Right lobe of liver (tissue), 6 donors: ENCODE measurements at regions not wholly inside any gene's neighbourhood (a gene's known extent, or its start where the extent isn't known, plus 50 kb on each side); places are given as distances from the start of the nearest gene placed in this dataset.

ENCODE experiments used
- ATAC-seq, 4 donors: fragments of 200-7000 bp; cut with Tn5 transposase; one replicate each; pipeline ENCODE4 v1.9.1; 2020; ENCODE audit warnings: mild to moderate bottlenecking in 4 of 4, moderate library complexity in 4 of 4
- DNase-seq, 3 donors: peaks; one replicate each; pipeline ENCODE4 v3.0.0-alpha.2; 2020
- H3K27ac ChIP-seq, 3 donors: fragments of 200-600 bp; one replicate each; pipeline ENCODE4 v1.8.0; 2022
- H3K27me3 ChIP-seq, 2 donors: fragments of 200-600 bp; one replicate each; pipeline ENCODE4 v1.8.0; 2022
- H3K36me3 ChIP-seq, 4 donors: fragments of 200-600 bp; sonication (generic) in 1 of 4; one replicate each; pipeline versions ENCODE4 v1.5.1 to v1.8.0; 2017 to 2022; ENCODE audit warnings: control low read depth in 1 of 4
- H3K4me1 ChIP-seq, 4 donors: fragments of 200-600 bp; sonication (generic) in 1 of 4; one replicate each; pipeline versions ENCODE4 v1.5.1 to v1.8.0; 2017 to 2022; ENCODE audit warnings: control low read depth in 1 of 4
- H3K4me3 ChIP-seq, 3 donors: fragments of 200-600 bp; one replicate each; pipeline ENCODE4 v1.8.0; 2022
- H3K9me3 ChIP-seq, 4 donors: fragments of 200-600 bp; sonication (generic) in 1 of 4; one replicate each; pipeline versions ENCODE4 v1.5.1 to v1.8.0; 2017 to 2022; ENCODE audit warnings: control low read depth in 1 of 4
- POLR2A ChIP-seq: fragments of 450-650 bp; IDR thresholded peaks from one replicate; pipeline ENCODE4 v1.6.1; 2017; ENCODE audit warnings: antibody characterized with exemption, mild to moderate bottlenecking
- WGBS: methylation state at CpG from one replicate; pipeline ENCODE4 v1.1.6; 2018; ENCODE audit warnings: low coverage, low lambda C conversion rate; ENCODE audit not compliant: insufficient coverage; ENCODE audit errors: missing lambda C conversion rate; 5-methylcytosine and 5-hydroxymethylcytosine counted together
- intact Hi-C, 2 donors: fragments of 100-400 bp; cut with DNase I; formaldehyde crosslinking; loops; one replicate each; pipeline versions ENCODE4 v1.11.2 to v1.14.1; 2022
- TF ChIP-seq, protein P1 (sequence below), 4 donors: fragments of 200-600 bp in 3 of 4; fragments of 450-650 bp in 1 of 4; IDR thresholded peaks; one replicate each; pipeline versions ENCODE4 v1.5.1 to v1.8.0; 2016 to 2022; ENCODE audit warnings: antibody characterized with exemption in 4 of 4, mild to moderate bottlenecking in 2 of 4
- donor health status: DM: no; HTN: yes; CAD: no.
- donor health status: DM: no; HTN: no; CAD: no.
- donor health status: DM: no; HTN: no; CAD: no.
- donor health status: DM: no; HTN: yes; CAD: no.
- donor health status: DM: no; HTN: yes; CAD: no.

DNA sequence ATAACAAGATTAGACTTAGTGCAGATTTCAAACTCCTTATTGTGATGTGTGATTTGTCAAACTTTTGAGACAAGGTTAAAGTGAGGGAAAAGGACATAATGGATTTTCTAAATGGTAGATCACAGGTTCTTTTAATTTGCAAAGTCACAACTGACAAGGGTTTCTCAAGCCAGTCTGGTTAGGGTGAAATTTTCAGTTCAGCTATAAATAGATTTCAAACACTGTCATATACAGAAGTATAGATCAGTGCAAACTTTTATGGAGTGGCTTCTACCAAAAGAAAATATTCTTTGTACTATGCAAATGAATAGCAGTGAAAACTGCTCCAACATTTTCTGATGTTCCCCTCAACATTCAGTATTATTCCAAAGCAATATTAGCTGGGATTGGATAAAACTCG lies 337.1 kb upstream of the MAN1A1 start:
- no peak for ATAC-seq
- no peaks in the 10 kb centered on the region for H3K36me3 ChIP-seq
- no peaks in the 10 kb centered on the region for H3K27me3 ChIP-seq
- WGBS, result 58% methylated on average over 1 of the region's 1 CpG
- H3K4me1 ChIP-seq, result no peaks in the 10 kb centered on the region
- H3K27ac ChIP-seq, result no peak overlapping the region
- no peak for TF ChIP-seq POLR2A
- TF ChIP-seq, protein P1, sequence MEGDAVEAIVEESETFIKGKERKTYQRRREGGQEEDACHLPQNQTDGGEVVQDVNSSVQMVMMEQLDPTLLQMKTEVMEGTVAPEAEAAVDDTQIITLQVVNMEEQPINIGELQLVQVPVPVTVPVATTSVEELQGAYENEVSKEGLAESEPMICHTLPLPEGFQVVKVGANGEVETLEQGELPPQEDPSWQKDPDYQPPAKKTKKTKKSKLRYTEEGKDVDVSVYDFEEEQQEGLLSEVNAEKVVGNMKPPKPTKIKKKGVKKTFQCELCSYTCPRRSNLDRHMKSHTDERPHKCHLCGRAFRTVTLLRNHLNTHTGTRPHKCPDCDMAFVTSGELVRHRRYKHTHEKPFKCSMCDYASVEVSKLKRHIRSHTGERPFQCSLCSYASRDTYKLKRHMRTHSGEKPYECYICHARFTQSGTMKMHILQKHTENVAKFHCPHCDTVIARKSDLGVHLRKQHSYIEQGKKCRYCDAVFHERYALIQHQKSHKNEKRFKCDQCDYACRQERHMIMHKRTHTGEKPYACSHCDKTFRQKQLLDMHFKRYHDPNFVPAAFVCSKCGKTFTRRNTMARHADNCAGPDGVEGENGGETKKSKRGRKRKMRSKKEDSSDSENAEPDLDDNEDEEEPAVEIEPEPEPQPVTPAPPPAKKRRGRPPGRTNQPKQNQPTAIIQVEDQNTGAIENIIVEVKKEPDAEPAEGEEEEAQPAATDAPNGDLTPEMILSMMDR (IDR thresholded peaks at IDR 0.05), result no peak
- intact Hi-C loops, result no loop called here
- H3K9me3 ChIP-seq, result no peaks in the 10 kb centered on the region
- no peak overlapping the region for H3K4me3 ChIP-seq
- DNase-seq, result no peak

DNA sequence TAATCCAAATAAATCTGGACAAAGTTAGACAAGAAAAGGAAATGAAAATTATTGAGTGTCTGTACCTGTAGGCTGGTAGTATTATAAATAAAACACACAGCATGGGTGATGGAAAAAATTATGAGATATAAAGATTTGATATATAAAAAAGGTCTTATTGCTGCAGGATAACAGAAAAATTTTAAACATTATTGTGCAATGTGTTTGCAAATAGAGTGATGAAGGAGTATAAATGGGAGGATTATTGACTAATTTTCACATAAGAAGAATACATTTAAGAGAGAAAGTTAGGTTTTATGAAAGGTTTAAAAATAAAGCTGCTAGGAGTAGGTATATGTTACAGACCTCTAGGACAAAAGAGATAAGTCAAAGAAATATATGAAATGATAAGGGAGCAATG lies 336.7 kb upstream of the MAN1A1 start:
- no peaks in the 10 kb centered on the region for H3K9me3 ChIP-seq
- TF ChIP-seq POLR2A, result no peak
- TF ChIP-seq, protein P1 (IDR thresholded peaks at IDR 0.05), result no peak
- DNase-seq, result no peak
- no peaks in the 10 kb centered on the region for H3K4me1 ChIP-seq
- H3K36me3 ChIP-seq, result no peaks in the 10 kb centered on the region
- no peak overlapping the region for H3K4me3 ChIP-seq
- intact Hi-C loops, result no loop called here
- no peak for ATAC-seq
- H3K27ac ChIP-seq, result no peak overlapping the region
- no peaks in the 10 kb centered on the region for H3K27me3 ChIP-seq

DNA sequence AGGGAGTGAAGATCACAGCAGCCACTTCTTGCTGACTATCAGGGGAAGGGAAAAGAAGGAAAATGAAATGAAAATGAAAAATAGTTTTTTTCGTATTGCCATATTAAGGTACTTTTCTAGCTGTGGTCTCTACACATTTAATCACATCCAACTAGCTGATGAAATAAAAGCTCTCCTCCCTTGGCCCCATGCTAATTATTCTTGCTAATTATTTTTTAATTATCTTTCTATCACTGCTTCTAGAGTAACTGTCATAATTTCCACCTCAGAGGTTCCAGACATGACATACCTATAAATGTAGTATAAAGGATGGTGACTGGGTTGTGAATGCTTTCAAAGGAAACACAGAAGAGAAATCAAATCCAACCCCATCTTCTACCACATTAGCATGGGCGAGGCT lies 334.1 kb upstream of the MAN1A1 start:
- intact Hi-C loops, result no loop called here
- H3K4me3 ChIP-seq, result no peak overlapping the region
- H3K27me3 ChIP-seq, result no peaks in the 10 kb centered on the region
- no peak overlapping the region for H3K27ac ChIP-seq
- 80% methylated on average over 2 of the region's 2 CpGs for WGBS
- ATAC-seq (no peak), DNase-seq (no peak)
- no peaks in the 10 kb centered on the region for H3K9me3 ChIP-seq
- TF ChIP-seq POLR2A, result no peak
- TF ChIP-seq, protein P1 (IDR thresholded peaks at IDR 0.05), result no peak
- H3K36me3 ChIP-seq, result no peaks in the 10 kb centered on the region
- no peaks in the 10 kb centered on the region for H3K4me1 ChIP-seq

DNA sequence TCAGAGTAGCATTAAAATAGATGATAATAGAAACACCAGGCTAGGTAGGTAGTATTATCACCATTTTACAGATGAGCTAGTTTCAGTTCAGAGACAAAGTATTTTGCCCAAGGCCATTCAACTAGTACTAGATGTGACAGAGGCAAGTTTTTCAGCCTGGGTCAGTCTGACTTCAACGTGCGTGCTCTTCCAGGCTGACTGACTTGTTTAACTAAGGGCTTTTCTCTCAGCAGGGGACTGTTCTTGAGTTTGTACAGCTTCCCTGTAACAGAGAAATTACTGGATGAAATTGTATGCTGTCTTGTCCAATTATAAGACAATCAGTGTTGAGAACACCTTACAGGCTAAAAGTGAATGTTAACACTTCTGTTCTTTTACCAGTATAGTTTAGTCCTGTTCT lies 333.5 kb upstream of the MAN1A1 start:
- Histone ChIP-seq H3K27ac (no peak overlapping the region), H3K4me3 (no peak overlapping the region), H3K27me3 (no peaks in the 10 kb centered on the region), H3K36me3 (no peaks in the 10 kb centered on the region), H3K9me3 (no peaks in the 10 kb centered on the region), H3K4me1 (no peaks in the 10 kb centered on the region)
- TF ChIP-seq, protein P1 (IDR thresholded peaks at IDR 0.05), result no peak
- no peak for TF ChIP-seq POLR2A
- 85% methylated on average over 2 of the region's 2 CpGs for WGBS
- no peak for ATAC-seq
- intact Hi-C loops, result no loop called here
- DNase-seq, result no peak

DNA sequence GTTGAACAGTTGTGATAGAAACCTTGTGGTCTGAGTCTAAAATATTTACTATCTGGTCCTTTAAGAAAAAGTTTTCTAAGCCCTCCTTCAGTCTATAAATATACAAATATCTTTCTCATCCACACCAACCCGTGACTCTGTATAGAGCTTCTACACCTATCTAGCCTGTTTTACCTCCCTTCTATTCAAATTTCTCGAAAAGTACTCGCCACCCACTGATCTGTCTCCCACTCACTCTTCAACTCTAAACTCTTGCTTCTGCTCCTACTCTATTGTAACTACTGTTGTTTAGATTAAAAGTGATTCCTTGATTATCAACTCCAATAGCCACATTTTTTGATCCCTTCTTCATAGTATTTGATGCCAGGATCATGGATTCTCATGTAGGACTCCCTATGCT lies 329.4 kb upstream of the MAN1A1 start:
- intact Hi-C loops, result no loop called here
- TF ChIP-seq, protein P1 (IDR thresholded peaks at IDR 0.05), result no peak
- no peak for TF ChIP-seq POLR2A
- ATAC-seq (no peak), DNase-seq (no peak)
- no peaks in the 10 kb centered on the region for H3K4me1 ChIP-seq
- no peaks in the 10 kb centered on the region for H3K36me3 ChIP-seq
- no peaks in the 10 kb centered on the region for H3K9me3 ChIP-seq
- H3K4me3 ChIP-seq, result no peak overlapping the region
- no peak overlapping the region for H3K27ac ChIP-seq
- H3K27me3 ChIP-seq, result no peaks in the 10 kb centered on the region
- WGBS, result 80% methylated on average over 3 of the region's 3 CpGs
